GM18951 (cell line): ENCODE measurements at regions not wholly inside any gene's neighbourhood (a gene's known extent, or its start where the extent isn't known, plus 50 kb on each side); places are given as distances from the start of the nearest gene placed in this dataset.
"Not testable (repeated sequence)": the region's sequence is repeated elsewhere in the genome, so short reads cannot be mapped to it uniquely, and the experiment has no call there.

Source experiments
- POLR2A ChIP-seq: IDR thresholded peaks from 4 replicates; pipeline ENCODE4 v1.6.1; 2011; ENCODE audit warnings: mild to moderate bottlenecking; ENCODE audit not compliant: insufficient read length, insufficient read depth; ENCODE audit errors: extremely low read depth
- in situ Hi-C: fragments of 300-500 bp; cut with MboI; formaldehyde crosslinking; loops from one replicate; pipeline ENCODE4 v1.12.0; 2022; ENCODE audit warnings: low sequenced_read_pairs, mixed read lengths, inconsistent platforms; ENCODE audit not compliant: unreplicated experiment

DNA sequence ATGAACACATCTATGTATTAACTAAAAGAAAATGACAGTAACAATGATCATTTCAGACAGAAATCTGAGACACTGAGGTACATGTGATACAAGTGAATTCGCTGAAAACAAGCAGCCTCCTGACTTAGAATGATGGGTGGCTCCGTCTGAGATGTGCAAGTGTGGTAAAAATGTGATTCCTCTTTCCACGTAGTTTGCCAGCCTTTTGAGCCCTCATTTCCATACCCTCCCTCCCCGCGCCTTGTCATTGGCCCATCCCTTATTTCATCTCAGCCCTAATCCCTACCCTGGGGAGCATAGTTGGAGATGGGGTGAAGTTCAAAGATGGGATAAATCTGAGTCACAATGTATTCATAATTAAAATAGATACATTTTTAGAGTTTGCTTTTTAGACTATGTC lies 107.8 kb downstream of the BMP4 start:
- in situ Hi-C loops = no loop called here
- no peak for TF ChIP-seq POLR2A

DNA sequence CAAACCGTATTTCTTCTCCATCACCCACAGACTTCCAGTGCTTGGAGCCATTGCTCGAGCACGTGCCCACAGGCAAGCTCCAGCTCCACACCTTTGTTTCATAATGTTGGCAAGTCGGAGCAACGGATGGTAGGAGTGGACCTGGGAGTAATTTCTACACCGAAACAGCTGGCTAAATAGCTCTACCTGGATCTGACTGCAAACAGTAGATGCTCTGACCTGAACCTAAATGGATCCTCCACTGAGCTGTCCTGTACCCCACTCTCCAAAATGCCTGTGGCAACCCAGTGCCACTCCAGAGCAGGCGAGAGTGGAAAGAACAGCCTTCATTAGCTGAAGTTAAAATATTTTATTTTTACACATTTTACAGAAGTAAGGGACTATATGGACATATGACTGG lies 108.7 kb downstream of the BMP4 start:
- in situ Hi-C loops = no loop called here
- no peak for TF ChIP-seq POLR2A

DNA sequence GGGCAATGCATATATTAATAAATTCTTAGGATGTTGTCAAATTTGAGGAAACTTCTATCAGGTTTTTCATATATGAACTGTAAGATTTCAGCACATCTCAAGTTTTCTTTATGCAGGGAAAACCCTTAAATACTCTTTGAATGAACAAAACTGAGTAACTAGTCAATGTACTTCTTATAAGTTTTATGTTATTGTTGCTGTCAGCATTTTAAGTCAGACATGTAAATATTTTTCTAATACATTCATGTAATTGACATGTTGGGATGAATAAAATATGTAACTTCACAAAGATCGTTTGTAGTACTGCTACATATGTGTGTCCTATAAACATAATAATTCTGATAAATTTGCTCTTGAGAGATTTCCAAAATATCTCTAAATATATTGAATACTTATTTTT lies 109.6 kb downstream of the BMP4 start:
- no peak for TF ChIP-seq POLR2A
- in situ Hi-C loops = no loop called here

DNA sequence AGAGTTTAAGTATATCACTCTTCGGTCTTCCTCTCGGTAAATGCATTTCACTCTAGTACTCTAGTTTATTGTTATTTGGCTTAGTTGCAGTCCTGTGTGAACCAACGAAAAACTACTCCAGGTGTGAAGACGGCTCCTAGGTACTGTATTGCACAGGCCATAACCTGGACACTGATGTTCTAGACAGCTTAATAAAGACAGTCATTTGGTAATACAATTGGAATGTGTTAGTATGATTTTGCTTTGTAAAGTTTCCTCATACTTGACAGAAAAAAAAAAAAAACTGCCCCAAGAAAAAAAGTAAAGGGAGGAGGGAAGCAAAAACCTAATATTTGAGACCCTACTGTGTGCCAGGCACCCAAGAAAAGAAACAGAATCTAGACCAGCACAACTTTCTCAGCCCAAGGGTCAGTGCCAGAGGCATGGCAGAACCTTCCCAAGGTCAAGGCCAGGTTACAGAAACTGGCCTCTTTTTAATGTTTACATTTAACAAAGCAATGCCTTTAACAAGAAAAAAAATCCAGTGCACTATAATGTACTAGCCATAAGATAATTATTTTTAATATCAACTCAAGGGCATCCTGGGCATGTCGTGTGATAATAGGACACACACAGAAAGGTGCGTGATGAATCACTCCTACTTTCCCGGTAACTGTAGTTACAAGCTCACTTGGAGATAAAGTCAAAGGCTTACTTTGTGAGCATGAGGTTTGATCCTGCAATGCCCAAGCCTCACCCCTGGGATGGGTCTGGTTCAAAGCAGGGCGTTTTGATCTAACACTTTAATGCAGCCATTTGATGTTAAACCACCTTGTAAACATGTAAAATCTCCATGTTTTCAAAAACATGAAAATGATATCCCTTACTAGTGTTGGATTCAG lies 110.6 kb downstream of the BMP4 start:
- in situ Hi-C loops = no loop called here
- no peak for TF ChIP-seq POLR2A

DNA sequence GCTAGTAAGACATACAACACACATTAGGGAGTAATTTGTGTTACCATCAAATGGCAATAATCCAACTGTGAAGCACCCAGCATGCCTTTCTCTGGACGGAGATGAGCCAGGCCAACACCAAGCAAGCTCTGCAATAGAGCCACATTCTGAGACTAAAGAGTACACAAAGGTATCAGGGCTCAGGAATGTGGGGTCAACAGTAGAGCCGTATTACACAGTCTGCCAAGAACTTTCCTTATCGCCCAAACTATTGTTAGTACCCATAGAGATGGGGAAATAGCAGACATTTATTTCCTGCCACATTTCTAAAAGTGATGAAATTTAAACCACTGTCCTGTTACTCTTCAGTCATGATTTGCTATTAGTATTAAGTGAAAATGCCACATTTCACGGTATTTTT lies 113.7 kb downstream of the BMP4 start:
- no peak for TF ChIP-seq POLR2A
- in situ Hi-C loops = no loop called here

DNA sequence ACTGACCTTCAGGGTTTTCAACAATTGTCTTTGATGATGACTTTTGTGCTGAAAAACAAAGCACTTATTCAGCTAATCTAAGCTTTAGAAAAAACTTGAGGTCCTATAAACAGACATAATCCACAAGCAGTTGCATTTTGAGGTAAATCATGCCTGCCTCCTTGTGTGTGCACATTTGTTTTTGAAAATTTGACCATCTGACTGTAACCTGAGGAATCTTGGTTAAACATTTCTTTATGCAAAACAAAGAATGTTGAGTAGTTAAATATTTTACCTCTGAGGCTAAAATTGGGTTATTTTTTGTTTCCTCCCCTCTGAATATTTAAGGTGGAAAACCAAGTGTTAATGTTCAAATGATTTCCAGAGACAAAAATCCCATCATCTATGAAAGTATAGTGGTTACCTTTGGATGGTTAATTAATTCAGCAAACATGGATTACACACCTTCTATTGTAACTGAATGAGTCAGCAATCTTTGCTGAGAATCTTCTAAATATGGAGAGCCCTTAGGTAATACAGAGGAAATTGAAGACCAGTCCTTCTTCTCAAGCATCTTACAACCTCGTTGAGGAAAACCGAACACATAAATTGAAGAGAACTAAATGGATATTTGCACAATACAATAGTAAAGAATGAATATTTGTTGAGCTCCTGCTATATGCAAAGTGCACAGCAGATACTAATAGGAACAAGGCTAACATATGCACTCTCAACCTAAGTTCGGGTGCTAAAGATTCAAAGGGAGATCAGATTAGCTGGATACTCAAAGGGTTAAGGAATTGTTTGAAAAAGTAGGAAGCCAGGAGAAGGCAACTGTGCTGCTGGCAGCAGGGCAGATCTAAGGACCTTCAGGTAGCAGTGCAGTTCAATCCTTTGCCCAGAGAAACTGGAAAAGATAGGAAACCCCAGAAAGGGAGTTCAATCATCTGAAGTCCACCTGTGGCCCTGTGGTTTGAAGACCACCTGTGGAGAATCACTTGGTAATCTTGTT lies 115.2 kb downstream of the BMP4 start:
- TF ChIP-seq POLR2A = no peak
- in situ Hi-C loops = no loop called here

DNA sequence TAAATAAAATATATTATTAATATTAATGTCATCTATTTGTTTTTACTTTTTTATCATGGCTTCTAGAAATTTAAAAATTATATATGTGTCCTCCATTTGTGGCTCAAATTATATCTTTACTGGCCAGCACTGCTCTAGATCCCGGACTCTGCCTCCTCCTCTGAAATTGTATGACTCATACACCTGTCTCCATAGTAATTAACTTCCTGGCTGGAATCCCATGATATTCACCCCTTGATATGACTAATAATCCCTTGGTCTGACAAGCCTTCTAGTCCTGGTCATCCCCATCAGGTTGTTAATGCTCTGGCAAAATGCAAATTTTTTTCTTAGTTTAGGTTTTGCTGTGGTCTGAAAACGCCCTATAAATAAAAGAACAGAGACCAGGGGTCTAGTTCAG lies 116.2 kb downstream of the BMP4 start:
- in situ Hi-C loops = no loop called here
- no peak for TF ChIP-seq POLR2A

DNA sequence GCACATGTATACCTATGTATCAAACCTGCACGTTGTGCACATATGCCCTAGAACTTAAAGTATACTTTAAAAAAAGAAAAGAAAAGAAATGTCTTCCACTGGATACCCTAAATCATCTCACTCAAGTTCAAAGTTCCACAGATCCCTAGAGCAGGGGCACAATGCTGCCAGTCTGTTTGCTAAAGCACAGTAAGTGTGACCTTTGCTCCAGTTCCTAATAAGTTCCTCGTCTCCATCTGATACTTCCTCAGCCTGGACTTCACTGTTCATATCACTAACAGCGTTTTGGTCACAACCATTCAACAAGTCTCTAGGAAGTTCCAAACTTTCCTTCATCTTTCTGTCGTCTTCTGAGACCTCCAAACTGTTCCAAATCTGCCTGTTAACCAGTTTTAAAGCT lies 118.3 kb downstream of the BMP4 start:
- in situ Hi-C loops = no loop called here
- no peak for TF ChIP-seq POLR2A

DNA sequence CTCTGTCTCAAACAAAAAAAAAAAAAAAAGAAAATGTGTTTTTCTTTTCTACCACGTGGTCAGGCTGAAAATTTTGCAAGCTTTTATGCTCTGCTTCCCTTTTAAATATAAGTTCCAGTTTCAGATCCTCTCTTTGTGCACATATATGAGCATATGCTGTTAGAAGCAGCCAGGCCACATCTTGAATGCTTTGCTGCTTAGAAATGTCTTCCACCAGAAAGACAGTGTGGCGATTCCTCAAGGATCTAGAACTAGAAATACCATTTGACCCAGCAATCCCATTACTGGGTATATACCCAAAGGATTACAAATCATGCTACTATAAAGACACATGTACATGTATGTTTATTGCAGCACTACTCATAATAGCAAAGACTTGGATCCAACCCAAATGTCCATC lies 119.0 kb downstream of the BMP4 start:
- in situ Hi-C loops = not testable (repeated sequence)

DNA sequence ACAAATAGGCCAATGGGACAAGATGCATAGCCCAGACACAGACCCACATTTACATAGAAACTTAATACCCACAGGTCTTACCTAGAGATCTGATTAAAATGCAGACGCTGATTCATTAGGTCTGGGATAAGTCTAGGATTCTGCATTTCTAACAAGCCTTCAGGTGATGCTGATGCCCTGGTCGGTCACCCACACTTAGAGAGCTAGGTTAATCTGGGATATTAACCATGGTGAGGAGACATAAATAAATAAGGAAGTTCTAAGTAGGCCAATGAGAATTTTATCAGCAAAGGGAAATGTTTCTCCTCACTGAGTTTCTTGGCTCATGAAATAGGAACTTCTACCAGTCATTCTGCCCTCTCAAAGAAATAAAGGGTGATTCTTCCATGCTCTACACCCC lies 120.1 kb downstream of the BMP4 start:
- in situ Hi-C loops = no loop called here
- no peak for TF ChIP-seq POLR2A

DNA sequence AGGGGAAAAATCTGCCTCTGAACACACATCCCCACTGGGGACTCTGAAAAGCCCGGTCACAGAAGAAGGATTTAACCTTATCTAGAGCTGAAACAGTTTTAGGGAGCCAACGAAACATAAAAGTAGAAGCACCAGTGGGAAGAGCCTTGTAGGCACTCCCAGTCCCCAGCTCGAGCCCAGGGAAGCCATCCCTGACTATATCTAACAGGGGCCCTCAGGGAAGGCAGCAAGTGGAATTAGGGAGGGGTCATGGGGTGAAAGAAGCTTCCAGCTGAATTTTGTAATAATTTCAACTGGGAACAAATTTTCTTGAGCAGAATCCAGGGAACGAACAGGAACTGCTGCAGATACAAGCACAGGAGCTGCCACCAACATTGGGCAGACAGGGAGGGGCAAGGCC lies 127.8 kb downstream of the BMP4 start:
- no peak for TF ChIP-seq POLR2A
- in situ Hi-C loops = no loop called here

DNA sequence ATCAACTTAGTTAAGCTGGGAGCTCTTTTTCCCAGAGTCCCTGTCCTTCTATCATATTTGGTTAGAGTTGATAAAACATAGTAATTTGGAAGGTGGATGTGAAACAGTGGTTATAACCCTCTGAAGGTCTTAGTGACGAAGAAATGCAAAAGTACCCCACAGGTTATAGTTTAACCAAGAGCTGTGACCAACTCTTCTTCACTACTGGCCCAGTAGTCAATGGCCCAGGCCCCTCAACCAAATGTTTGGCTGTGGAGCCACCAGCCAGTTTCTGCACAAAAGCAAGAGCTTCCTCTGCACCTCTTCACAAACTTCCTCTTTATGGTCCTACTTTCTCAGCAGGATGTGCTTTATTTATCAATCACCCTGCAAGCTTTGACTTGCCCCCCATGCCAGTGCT lies 132.6 kb downstream of the BMP4 start:
- in situ Hi-C loops = no loop called here
- TF ChIP-seq POLR2A = no peak

DNA sequence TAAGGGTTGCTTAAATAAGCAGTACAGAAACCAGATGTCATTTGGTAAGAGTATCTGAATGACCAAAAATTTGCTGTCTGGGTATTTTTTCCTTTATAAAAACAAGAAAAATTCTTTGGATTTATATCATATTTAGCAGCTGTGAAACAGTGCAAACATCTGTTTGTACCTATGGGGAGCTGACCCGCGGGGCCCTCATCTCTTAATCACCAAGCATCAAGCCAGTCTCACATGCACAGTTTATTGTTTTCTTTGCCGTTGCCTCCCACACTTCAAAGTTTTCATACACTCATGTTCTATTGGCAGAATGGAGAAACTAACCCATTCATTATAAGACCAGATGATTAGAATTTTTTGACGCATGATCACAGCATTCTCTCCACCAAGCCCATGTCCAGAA lies 142.2 kb downstream of the BMP4 start:
- in situ Hi-C loops = no loop called here
- no peak for TF ChIP-seq POLR2A

DNA sequence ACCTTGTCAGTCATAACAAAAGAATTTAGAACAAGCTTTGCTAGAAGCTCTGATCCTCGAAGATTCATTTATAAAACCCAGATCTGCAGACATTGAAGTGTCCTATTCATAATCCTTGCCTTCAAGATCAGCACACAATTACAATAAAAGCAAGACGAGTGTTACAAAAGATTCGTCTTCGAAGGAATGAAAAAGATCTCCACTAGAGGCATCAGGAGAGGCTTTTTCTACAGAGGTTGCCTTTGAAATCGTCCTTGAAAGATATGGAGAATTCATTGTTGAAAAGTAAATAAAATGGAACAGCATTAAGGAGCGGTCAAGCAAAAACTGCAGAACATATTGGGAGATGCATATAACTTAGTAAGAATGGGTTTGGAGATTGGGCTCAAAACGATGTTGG lies 146.4 kb downstream of the BMP4 start:
- TF ChIP-seq POLR2A = no peak
- in situ Hi-C loops = no loop called here

DNA sequence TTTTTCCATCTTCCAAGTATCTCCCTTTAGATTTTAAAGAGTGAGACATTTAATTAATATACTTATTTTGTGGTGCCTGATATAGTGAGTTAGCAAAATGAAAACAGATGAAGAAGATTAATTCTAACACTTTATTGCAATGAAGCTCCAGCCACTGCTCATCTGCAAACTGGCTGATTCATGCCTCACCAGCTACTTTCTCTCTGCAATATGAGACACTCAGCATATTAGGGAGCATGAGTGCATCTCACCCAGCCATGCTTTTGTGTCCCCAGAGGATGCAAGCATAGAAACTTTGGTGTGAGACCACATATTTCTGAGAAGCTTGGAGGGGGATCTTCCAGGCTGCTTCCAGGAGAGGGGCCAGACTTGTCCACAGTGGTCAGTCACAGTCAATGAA lies 148.6 kb downstream of the BMP4 start:
- TF ChIP-seq POLR2A = no peak
- in situ Hi-C loops = no loop called here
